ENCODE measurements at regions not wholly inside any gene's neighbourhood (a gene's known extent, or its start where the extent isn't known, plus 50 kb on each side); places are given as distances from the start of the nearest gene placed in this dataset.

DNA sequence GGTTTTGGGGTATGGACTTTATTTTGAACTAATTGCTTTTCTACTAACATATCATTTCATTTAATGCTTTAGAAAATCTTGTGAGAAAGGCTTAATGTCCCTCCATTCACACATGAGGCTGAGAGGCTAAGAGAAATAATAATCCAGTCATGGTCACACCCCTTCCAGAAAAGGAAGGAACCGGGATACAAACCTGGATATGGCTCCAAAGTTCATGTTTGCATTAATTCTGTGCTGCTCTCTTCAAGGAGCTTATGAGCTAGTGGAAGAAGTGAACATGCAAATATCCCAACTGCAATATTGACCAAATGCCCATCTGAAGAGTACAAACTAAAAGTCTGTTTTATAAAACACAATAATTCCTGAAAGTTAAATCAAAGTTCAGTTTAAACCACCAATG lies 732.1 kb upstream of the RIOK2 start:
- Histone ChIP-seq H3K4me2 (replicated peaks; ENCODE audit: low read depth, low read length, poor library complexity, severe bottlenecking) (no peak overlapping the region), H3K9me3 (ENCODE audit: control extremely low read depth in 1 of 3, control insufficient read depth in 2 of 3, insufficient read depth in 1 of 3, low read length in 2 of 3) (no peaks in the 10 kb centered on the region), H3K4me1 (ENCODE audit: control insufficient read depth in 2 of 2, insufficient read depth in 2 of 2, low read length in 2 of 2) (no peaks in the 10 kb centered on the region), H3K27ac (ENCODE audit: low read length in 2 of 2) (no peak overlapping the region), H4K20me1 (ENCODE audit: control insufficient read depth, insufficient read depth, low read length, poor library complexity, severe bottlenecking) (no peaks in the 10 kb centered on the region), H3K36me3 (replicated peaks in 1 of 2; ENCODE audit: control extremely low read depth in 1 of 2, control insufficient read depth in 1 of 2, extremely low read depth in 1 of 2, insufficient read depth in 2 of 2, low read length in 1 of 2) (no peaks in the 10 kb centered on the region), H3K79me2 (ENCODE audit: control insufficient read depth, insufficient read depth, low read length) (no peaks in the 10 kb centered on the region), H3K27me3 (replicated peaks in 1 of 4; ENCODE audit: control extremely low read depth in 1 of 4, control insufficient read depth in 3 of 4, insufficient read depth in 4 of 4, low read length in 3 of 4) (no peaks in the 10 kb centered on the region), H3K4me3 (ENCODE audit: control extremely low read depth in 1 of 5, extremely low read depth in 1 of 5, insufficient read depth in 1 of 5, low read depth in 2 of 5, low read length in 4 of 5) (no peak overlapping the region), H3K9ac (ENCODE audit: low read length) (no peak overlapping the region), H2AFZ (ENCODE audit: insufficient read depth, low read depth, low read length, poor library complexity, severe bottlenecking) (no peak overlapping the region)
- H3K27ac Mint-ChIP-seq = no peak overlapping the region
- ATAC-seq (ENCODE audit: low read depth) = no peak
- CTCF ChIA-PET = no interaction called here
- DNase-seq = no peak
- WGBS (ENCODE audit: insufficient coverage) = no CpG with 5 or more reads among the region's 1 CpG
- no peak for TF ChIP-seq EZH2 (IDR thresholded peaks at IDR 0.05; ENCODE audit: borderline replicate concordance, insufficient read depth, low read depth, low read length, poor library complexity, severe bottlenecking)
- TF ChIP-seq, protein P1, sequence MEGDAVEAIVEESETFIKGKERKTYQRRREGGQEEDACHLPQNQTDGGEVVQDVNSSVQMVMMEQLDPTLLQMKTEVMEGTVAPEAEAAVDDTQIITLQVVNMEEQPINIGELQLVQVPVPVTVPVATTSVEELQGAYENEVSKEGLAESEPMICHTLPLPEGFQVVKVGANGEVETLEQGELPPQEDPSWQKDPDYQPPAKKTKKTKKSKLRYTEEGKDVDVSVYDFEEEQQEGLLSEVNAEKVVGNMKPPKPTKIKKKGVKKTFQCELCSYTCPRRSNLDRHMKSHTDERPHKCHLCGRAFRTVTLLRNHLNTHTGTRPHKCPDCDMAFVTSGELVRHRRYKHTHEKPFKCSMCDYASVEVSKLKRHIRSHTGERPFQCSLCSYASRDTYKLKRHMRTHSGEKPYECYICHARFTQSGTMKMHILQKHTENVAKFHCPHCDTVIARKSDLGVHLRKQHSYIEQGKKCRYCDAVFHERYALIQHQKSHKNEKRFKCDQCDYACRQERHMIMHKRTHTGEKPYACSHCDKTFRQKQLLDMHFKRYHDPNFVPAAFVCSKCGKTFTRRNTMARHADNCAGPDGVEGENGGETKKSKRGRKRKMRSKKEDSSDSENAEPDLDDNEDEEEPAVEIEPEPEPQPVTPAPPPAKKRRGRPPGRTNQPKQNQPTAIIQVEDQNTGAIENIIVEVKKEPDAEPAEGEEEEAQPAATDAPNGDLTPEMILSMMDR (IDR thresholded peaks at IDR 0.05) = no peak
- intact Hi-C loops (cut with micrococcal nuclease) = no loop called here
- H3K4me1 Mint-ChIP-seq = no peaks in the 10 kb centered on the region
- no peaks in the 10 kb centered on the region for H3K27me3 Mint-ChIP-seq
- no peaks in the 10 kb centered on the region for H3K9me3 Mint-ChIP-seq (ENCODE audit: insufficient read depth)
- no peak overlapping the region for H3K4me3 Mint-ChIP-seq
- POLR2A ChIA-PET = no interaction called here

DNA sequence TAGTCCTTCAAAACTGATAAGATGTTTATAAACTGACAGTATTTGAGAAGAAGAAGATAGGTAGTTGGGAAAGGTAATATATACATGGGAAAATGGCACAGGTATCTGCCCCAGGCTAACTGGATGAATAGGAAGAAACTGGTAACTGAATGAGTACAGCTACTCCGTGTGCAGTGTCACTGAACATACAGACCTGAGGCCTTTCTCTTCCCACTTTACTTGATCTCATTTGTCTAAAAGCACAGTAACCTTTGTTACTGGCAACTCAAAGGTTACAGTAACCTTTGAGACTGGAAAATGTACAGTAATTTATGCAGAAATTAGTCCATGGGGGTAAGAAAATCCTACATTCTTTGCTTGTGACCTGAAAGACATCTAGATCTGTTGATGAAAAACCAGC lies 735.0 kb upstream of the RIOK2 start:
- Histone ChIP-seq H3K27ac (ENCODE audit: low read length in 2 of 2) (no peak overlapping the region), H4K20me1 (ENCODE audit: control insufficient read depth, insufficient read depth, low read length, poor library complexity, severe bottlenecking) (no peaks in the 10 kb centered on the region), H3K79me2 (ENCODE audit: control insufficient read depth, insufficient read depth, low read length) (no peaks in the 10 kb centered on the region), H3K4me1 (ENCODE audit: control insufficient read depth in 2 of 2, insufficient read depth in 2 of 2, low read length in 2 of 2) (no peaks in the 10 kb centered on the region), H3K27me3 (replicated peaks in 1 of 4; ENCODE audit: control extremely low read depth in 1 of 4, control insufficient read depth in 3 of 4, insufficient read depth in 4 of 4, low read length in 3 of 4) (no peaks in the 10 kb centered on the region), H3K9me3 (ENCODE audit: control extremely low read depth in 1 of 3, control insufficient read depth in 2 of 3, insufficient read depth in 1 of 3, low read length in 2 of 3) (no peaks in the 10 kb centered on the region), H3K4me3 (ENCODE audit: control extremely low read depth in 1 of 5, extremely low read depth in 1 of 5, insufficient read depth in 1 of 5, low read depth in 2 of 5, low read length in 4 of 5) (no peak overlapping the region), H3K9ac (ENCODE audit: low read length) (no peak overlapping the region), H2AFZ (ENCODE audit: insufficient read depth, low read depth, low read length, poor library complexity, severe bottlenecking) (no peak overlapping the region), H3K36me3 (replicated peaks in 1 of 2; ENCODE audit: control extremely low read depth in 1 of 2, control insufficient read depth in 1 of 2, extremely low read depth in 1 of 2, insufficient read depth in 2 of 2, low read length in 1 of 2) (no peaks in the 10 kb centered on the region), H3K4me2 (replicated peaks; ENCODE audit: low read depth, low read length, poor library complexity, severe bottlenecking) (no peak overlapping the region)
- POLR2A ChIA-PET = no interaction called here
- no peaks in the 10 kb centered on the region for H3K9me3 Mint-ChIP-seq (ENCODE audit: insufficient read depth)
- H3K27me3 Mint-ChIP-seq = no peaks in the 10 kb centered on the region
- no peaks in the 10 kb centered on the region for H3K4me1 Mint-ChIP-seq
- no peak for DNase-seq
- no peak for ATAC-seq (ENCODE audit: low read depth)
- intact Hi-C loops (cut with micrococcal nuclease) = no loop called here
- no CpG with 5 or more reads among the region's 1 CpG for WGBS (ENCODE audit: insufficient coverage)
- CTCF ChIA-PET = no interaction called here
- no peak overlapping the region for H3K27ac Mint-ChIP-seq
- TF ChIP-seq, protein P1 (IDR thresholded peaks at IDR 0.05) = no peak
- TF ChIP-seq EZH2 (IDR thresholded peaks at IDR 0.05; ENCODE audit: borderline replicate concordance, insufficient read depth, low read depth, low read length, poor library complexity, severe bottlenecking) = no peak
- no peak overlapping the region for H3K4me3 Mint-ChIP-seq
